Muscle layer of duodenum (tissue), 2 donors: ENCODE measurements at regions not wholly inside any gene's neighbourhood (a gene's known extent, or its start where the extent isn't known, plus 50 kb on each side); places are given as distances from the start of the nearest gene placed in this dataset.

Experiments used
- H3K27ac ChIP-seq: one replicate; pipeline ENCODE4 v1.7.0; 2013; ENCODE audit warnings: mild to moderate bottlenecking, low read length
- H3K27me3 ChIP-seq: one replicate; pipeline ENCODE4 v1.7.0; 2013; ENCODE audit warnings: low read depth, mild to moderate bottlenecking, control low read depth, low read length
- H3K36me3 ChIP-seq, 2 donors: one replicate each; pipeline ENCODE4 v1.7.0; 2013; ENCODE audit warnings: low read length in 2 of 2, control low read depth in 1 of 2, mild to moderate bottlenecking in 1 of 2; ENCODE audit not compliant: insufficient read depth in 2 of 2, control insufficient read depth in 1 of 2
- H3K4me1 ChIP-seq, 2 donors: one replicate each; pipeline ENCODE4 v1.7.0; 2013; ENCODE audit warnings: low read length in 2 of 2, mild to moderate bottlenecking in 2 of 2, control low read depth in 1 of 2, moderate library complexity in 1 of 2; ENCODE audit not compliant: insufficient read depth in 2 of 2, control insufficient read depth in 1 of 2
- H3K4me3 ChIP-seq, 2 donors: one replicate each; pipeline ENCODE4 v1.7.0; 2013; ENCODE audit warnings: low read length in 2 of 2, low read depth in 1 of 2, mild to moderate bottlenecking in 1 of 2
- H3K9me3 ChIP-seq, 2 donors: one replicate each; pipeline ENCODE4 v1.7.0; 2013; ENCODE audit warnings: low read length in 2 of 2, control low read depth in 1 of 2, mild to moderate bottlenecking in 1 of 2; ENCODE audit not compliant: control insufficient read depth in 1 of 2
- donor health status: healthy.

DNA sequence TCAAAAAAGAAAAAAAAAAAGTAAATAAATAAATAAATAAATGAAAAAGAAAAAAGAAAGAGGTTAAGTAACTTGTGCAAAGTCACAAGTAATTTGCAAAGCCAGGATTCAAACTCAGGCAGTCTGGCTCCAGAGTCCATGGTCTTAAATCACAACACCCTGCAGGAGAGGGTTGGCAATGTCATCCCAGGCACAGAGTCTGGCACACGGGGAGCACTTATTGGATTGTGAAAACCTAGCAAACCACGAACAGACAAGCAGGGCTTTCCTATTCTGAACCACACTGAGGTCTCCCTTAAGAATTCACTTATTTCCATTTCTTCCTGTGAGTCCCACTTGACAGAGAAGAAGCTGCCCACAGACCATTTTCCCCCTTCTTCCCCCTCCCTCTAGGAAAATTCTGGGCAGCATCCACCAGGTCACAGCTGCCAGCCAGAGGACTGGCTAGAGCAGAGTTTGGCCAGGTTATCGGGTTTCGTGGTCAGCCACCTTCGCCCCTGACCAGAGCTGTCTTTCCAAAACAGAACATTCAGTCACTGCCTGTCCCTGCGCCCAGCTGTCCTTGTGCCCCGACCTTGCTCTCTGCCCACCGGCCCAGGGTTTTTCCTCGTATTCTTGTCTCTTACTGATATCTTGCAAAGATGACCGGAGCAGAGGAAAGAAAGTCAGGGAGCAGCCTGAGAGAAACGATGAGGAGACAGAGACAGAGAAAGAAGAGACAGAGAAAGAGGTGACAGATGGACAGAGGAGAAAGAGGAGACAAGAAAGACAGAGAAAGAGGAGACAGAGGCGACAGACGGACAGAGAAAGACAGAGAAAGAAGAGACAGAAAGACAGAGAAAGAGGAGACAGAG is 106.4 kb upstream of the PTPN1 start:
- Histone ChIP-seq H3K4me1 (peaks cover 0 to 2% of the 10 kb centered on the region in 2 donors), H3K4me3 (no peak overlapping the region), H3K36me3 (no peaks in the 10 kb centered on the region), H3K9me3 (no peaks in the 10 kb centered on the region), H3K27me3 (no peaks in the 10 kb centered on the region), H3K27ac (no peak overlapping the region)

DNA sequence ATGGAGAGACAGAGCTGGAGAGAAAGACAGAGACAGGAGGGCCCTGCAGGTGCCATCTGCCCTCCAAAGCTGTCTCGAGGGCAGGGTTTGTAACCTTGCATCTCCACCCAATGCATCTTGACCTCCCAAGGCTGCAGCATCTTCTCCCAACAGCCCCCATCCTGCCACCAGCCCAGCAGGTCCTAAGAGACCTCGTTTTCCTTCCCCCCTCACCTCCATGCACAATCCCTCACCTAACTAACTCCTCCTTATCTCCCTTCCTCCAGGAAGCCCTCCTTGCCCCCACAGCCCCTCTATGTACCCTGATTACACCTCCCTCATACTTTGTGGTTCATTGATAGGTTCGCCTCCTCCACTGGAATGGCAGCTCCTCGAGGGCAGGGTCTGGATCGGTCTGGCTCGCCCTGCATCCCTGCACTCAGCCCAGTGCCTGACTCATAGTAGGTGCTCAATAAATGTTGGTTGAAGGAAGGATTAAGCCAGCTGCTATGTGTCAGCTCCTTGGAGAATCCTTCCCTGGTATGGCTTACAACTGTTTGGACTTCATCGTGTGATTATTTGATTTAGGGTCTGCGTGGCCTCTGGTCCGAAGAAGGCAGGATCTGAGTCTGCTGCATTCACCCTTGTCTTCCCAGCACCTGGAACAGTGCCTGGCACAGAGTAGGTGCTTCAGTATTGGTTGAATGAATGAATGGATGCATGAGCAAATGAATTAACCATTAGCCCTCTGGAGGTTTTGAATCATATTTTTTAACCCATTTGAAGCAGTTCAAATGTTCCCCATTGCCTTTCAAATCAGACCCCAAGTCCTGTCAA is 105.6 kb upstream of the PTPN1 start:
- Histone ChIP-seq H3K27ac (no peak overlapping the region), H3K9me3 (no peaks in the 10 kb centered on the region), H3K4me1 (peaks cover 0 to 4% of the 10 kb centered on the region in 2 donors), H3K36me3 (no peaks in the 10 kb centered on the region), H3K27me3 (no peaks in the 10 kb centered on the region), H3K4me3 (no peak overlapping the region)

DNA sequence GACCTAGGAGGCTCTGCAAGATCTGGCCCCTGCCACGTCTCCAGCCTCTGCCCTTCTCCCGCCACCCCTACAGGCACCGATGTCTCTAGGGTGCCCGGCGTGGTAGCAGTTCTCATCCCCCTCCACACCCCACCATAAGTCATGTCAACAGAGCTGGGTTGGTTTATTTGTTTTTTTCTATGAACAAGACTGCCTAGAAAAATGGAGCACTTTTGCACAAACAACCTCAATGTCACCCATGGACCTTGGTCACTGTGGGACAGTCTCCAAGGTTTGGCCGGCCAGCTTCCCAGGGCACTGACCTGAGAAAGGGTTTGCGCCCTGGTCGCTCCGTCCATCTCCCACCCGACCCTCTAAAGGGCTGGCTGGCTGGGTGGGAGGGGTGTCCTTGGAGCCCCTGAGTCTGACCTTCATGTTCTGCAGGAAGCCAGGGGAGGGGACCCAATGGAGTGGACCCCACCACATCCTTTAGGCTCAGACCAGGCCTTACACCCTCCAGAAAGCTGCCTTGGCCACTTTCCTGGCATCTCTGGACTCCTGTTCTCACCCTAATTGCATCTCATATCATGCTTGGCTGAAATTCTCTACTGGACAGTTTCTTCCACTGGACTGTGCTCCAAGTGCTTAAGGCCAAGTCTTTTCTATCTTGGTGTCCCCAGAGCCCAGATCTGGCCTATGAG is 104.8 kb upstream of the PTPN1 start:
- no peak overlapping the region for H3K27ac ChIP-seq
- H3K9me3 ChIP-seq = no peaks in the 10 kb centered on the region
- no peaks in the 10 kb centered on the region for H3K36me3 ChIP-seq
- H3K4me1 ChIP-seq = peaks cover 0 to 4% of the 10 kb centered on the region in 2 donors
- no peak overlapping the region for H3K4me3 ChIP-seq
- H3K27me3 ChIP-seq = no peaks in the 10 kb centered on the region

DNA sequence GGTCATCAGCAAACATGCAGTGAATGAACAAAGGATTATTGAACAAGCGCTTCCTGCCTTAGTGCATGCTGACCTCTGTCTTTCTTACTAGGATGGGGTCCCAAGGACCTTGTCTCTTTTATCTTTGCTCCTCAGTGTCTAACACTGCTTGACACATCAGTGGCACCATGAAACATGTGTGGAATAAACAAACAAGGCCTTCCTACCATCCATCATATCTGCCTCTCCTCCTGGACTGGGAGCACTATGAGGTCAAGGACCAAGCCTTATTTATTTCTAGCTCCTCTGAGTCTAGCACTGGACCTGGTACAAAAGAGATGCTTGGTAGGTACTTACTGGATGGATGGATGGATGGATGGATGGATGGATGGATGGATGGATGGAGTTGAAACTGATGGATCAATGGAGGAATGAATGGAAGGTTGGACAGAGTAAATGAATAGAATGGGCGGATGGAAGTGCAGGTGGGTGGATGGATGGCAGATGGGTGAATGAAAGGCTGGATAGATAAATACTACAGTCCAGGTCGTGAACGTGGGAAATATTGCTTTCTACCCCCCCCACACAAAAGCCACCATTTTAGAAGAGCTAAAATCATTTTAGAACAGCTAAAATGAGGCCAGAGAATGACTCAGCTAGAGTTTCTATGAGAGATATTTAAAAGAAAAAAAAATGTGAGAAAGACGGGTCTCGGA is 104.1 kb upstream of the PTPN1 start:
- no peaks in the 10 kb centered on the region for H3K27me3 ChIP-seq
- peaks cover 0 to 4% of the 10 kb centered on the region in 2 donors for H3K4me1 ChIP-seq
- H3K36me3 ChIP-seq = no peaks in the 10 kb centered on the region
- H3K4me3 ChIP-seq = no peak overlapping the region
- no peak overlapping the region for H3K27ac ChIP-seq
- no peaks in the 10 kb centered on the region for H3K9me3 ChIP-seq

DNA sequence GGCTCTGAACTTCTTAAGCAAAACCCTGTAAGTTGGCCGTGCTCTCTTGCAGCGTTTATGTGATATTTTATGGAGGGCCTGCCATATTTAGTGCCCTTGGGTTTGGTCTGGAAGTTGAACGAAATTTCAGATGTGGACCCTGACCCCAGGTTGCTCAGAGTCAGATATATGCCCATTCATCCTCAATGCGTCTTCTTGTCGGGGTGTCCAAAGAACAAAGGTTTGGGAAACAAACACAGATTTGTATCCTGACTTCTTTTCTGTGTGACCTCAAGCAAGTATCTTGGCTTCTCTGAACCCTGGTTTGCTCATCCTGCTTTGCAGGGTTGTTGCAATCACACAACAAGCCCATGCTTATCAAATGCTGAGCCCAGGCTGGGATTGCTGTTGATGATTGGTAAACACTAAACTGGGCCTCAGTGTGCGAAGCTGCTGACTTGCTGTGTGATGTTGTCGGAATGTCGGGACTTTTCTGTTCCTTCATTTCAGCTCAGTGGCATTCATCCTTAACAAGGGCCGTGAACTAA is 103.5 kb upstream of the PTPN1 start:
- Histone ChIP-seq H3K27me3 (no peaks in the 10 kb centered on the region), H3K27ac (no peak overlapping the region), H3K9me3 (no peaks in the 10 kb centered on the region), H3K4me1 (peaks cover 0 to 4% of the 10 kb centered on the region in 2 donors), H3K4me3 (no peak overlapping the region), H3K36me3 (no peaks in the 10 kb centered on the region)

DNA sequence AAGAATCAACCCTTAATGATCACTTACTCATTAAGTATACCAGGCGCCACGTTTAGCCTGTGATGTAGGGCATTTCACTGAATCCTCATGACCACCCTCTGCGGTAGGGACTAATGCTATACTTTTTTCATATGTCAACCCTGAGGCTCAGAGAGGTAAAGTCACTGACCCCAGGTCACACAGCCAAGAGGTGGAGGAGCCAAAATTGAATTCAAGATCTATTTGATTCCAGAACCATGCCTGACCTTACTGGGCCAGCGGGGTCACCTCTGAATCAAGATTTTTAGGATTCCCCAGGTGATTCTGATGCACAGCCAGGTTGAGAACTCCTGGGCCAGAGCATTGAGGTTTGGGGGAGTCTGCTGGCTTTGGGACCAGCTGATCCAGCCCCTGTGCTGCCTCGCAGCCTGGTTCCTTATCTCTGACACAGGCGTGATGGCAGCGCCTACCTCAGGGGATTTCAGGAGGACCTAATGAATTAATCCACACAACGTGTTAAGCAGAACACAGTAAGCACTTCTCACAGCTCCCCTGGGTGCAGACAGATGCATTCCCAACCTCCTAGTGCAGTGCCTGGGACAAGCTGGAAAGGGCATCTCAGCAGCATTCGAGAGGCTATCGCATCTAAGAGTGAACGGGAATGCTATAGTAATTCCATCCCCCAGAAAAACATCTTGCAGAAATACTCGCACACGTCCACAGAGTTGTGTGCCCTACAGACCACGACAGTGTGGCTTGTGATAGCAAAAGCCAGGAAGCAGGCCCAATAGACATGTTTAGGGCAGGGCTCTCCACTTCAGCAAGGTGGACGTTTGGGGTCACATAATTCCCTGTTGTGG is 101.4 kb upstream of the PTPN1 start:
- Histone ChIP-seq H3K4me1 (peaks cover 0 to 4% of the 10 kb centered on the region in 2 donors), H3K9me3 (no peaks in the 10 kb centered on the region), H3K27me3 (no peaks in the 10 kb centered on the region), H3K27ac (no peak overlapping the region), H3K36me3 (no peaks in the 10 kb centered on the region), H3K4me3 (no peak overlapping the region)

DNA sequence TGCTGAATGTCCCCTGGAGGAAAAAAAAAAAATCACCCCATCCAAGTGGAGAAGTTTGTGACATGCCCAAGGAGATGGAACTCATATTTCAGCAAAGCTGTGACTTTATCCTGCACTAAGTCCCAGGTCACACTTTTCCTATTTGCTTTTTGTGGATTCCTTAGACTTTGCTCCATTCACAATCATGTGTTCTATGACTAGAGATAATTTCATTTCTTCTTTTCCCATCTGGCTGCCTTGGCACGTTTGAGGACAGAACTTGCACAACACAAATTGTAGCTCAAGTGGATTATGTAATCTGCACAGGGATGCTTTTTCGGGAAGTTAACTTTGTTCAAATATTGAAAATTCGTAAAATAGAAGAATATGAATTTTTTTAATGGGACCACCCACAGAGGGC is 100.7 kb upstream of the PTPN1 start:
- H3K36me3 ChIP-seq = no peaks in the 10 kb centered on the region
- H3K4me3 ChIP-seq = no peak overlapping the region
- peaks cover 0 to 4% of the 10 kb centered on the region in 2 donors for H3K4me1 ChIP-seq
- no peaks in the 10 kb centered on the region for H3K27me3 ChIP-seq
- no peaks in the 10 kb centered on the region for H3K9me3 ChIP-seq
- H3K27ac ChIP-seq = no peak overlapping the region

DNA sequence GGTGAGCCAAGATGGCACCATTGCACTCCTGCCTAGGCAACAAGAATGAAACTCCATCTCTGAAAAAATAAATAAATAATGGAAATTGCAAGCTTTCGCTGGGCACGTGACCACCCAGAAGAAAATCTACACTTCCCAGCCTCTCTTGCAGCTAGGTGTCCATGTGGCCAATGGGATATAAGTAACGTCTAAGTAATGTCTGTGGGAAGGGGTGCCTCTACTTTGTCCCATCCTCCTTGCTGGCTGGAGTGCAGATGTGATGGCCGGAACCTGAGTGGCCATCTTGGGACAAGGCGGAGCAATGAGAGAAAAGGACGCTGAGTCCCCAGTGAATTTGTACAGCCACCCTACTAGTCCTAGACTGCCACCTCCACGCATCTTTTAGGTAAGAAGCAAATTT is 99.8 kb upstream of the PTPN1 start:
- Histone ChIP-seq H3K9me3 (no peaks in the 10 kb centered on the region), H3K36me3 (no peaks in the 10 kb centered on the region), H3K4me1 (peaks cover 0 to 4% of the 10 kb centered on the region in 2 donors), H3K4me3 (no peak overlapping the region), H3K27ac (no peak overlapping the region), H3K27me3 (no peaks in the 10 kb centered on the region)

DNA sequence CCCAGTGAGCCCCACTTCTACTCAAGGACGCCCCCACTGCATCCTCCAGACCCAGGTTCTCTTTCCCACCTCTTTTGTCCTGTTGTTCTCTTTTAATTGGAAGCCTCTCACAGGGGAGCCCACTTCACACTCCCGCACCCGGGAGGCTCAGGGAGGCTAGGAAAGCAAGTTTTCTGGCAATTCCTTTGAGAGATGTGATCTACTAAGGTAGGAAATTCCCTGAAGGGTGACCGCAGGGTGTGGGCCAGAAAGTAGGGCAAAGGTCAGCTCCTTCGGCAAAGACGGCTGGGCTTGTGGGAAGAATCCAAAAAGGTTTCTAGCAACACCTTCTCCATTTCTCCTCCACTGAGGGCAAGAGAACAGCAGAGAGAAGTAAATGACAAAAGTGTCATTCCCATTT is 98.1 kb upstream of the PTPN1 start:
- H3K4me1 ChIP-seq = peaks cover 5 to 9% of the 10 kb centered on the region in 2 donors
- peaks cover 0 to 6% of the 10 kb centered on the region in 2 donors for H3K36me3 ChIP-seq
- H3K27ac ChIP-seq = no peak overlapping the region
- no peaks in the 10 kb centered on the region for H3K27me3 ChIP-seq
- H3K4me3 ChIP-seq = no peak overlapping the region
- no peaks in the 10 kb centered on the region for H3K9me3 ChIP-seq

DNA sequence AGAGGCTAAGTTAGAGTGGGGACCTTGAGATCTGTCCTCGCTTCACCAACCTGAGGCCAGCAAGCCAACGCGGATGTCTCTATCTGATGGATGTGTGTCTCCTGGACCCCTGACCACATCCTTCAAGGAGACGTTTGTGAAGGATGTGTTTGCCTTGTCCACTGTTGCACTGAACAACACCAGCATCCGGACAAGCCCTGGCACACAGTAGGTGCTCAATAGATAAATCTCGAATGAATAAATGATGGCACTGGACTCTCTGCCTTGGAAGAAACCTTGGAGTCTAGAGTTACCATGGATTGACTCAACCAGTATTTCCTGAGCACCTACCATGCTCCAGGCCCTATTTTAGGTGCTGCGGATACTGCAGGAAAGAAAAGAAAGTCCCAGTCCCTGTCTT is 97.7 kb upstream of the PTPN1 start:
- Histone ChIP-seq H3K4me3 (no peak overlapping the region), H3K36me3 (peaks cover 0 to 6% of the 10 kb centered on the region in 2 donors), H3K27ac (no peak overlapping the region), H3K9me3 (no peaks in the 10 kb centered on the region), H3K27me3 (no peaks in the 10 kb centered on the region), H3K4me1 (peaks cover 5 to 9% of the 10 kb centered on the region in 2 donors)
